ENCODE measurements at regions not wholly inside any gene's neighbourhood (a gene's known extent, or its start where the extent isn't known, plus 50 kb on each side); places are given as distances from the start of the nearest gene placed in this dataset.

DNA sequence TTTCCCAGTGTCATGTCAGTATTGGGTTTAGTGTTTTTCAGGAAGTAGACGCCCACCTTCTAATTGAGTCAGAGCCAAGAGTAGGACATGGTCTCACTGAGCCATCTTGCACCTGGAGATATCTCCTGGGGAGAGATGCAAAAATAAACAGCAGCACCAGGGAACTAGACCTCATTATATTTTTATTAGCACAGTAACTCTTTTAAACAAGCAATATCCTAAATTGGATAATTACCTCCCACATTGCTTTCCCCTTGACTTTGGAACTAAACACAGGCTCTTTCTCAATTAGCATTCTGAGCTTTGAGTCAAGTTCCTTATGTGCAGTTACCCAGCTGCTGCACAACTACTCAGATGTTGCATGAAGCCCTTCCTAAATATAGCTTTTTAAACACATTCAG, 175.4 kb downstream of the IBTK start:
- no peak for DNase-seq (ENCODE audit: low spot score)

GRCh38 chr6:82068721-82069120, 178.8 kb downstream of the IBTK start:
- peak; percentile 52 for DNase-seq (ENCODE audit: low spot score)

- DNase-seq (ENCODE audit: low spot score): no peak
Observed at GRCh38 chr6:82066991-82067411, 180.5 kb downstream of the IBTK start.

DNA sequence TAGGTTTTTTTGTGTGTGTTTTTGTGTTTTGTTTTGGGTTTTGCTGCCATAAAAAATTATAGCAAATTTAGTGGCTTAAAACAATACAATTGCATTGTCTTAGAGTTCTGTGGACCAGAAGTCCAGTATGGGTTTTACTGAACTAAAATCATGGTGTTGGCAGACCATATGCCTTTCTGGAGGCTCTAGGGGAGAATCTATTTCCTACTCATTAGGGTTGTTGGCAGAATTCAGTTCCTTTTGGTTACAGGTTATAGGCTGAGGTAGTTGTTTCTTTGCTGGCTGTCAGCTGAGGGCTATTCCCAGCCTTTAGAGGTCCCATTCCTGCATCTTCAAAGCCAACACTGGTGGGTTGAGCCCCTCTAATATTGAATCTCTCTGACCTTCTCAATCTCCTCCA, 181.3 kb downstream of the IBTK start:
- DNase-seq (ENCODE audit: low spot score): no peak

- DNase-seq (ENCODE audit: low spot score): no peak
Observed at GRCh38 chr6:82063574-82063973, 184.0 kb downstream of the IBTK start.

DNA sequence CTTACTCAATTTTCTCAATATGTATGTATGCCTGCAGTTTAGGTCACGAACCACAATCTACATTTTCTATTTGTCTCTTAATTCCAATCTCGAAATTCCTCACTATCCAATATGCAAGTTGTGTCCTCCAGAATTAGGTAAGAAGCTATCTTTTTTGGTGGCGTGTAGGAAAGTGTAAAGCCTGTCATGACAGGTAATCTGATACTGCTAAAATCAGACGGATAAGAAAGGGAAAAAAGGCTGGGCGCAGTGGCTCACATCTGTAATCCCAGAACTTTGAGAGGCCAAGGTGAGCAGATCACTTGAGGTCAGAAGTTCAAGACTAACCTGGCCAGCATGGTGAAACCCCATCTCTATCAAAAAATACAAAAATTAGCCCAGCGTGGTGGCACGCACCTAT, 185.3 kb downstream of the IBTK start:
- no peak for DNase-seq (ENCODE audit: low spot score)

- no peak for DNase-seq (ENCODE audit: low spot score)
Observed at GRCh38 chr6:82057846-82058554, 189.5 kb downstream of the IBTK start.

DNA sequence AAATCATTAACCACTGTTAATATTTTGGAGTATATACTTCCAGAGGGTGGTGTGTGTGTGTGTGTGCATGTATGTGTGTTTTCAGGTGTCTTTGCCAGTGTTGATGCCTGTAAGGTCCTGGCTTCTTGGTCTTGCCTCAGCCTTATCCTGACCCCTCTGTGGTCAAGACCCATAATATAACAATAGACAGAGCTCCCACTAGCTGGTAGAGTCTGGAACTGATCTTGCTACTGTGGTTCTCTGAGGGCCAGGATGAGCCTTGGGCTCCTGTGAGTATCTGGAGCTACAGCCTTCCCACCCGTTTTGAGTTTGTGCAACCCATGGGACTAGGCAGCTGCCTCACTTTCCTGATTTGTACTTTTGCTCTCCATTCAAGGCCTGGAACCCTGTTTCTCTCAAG, 191.0 kb downstream of the IBTK start:
- no peak for DNase-seq (ENCODE audit: low spot score)

DNA sequence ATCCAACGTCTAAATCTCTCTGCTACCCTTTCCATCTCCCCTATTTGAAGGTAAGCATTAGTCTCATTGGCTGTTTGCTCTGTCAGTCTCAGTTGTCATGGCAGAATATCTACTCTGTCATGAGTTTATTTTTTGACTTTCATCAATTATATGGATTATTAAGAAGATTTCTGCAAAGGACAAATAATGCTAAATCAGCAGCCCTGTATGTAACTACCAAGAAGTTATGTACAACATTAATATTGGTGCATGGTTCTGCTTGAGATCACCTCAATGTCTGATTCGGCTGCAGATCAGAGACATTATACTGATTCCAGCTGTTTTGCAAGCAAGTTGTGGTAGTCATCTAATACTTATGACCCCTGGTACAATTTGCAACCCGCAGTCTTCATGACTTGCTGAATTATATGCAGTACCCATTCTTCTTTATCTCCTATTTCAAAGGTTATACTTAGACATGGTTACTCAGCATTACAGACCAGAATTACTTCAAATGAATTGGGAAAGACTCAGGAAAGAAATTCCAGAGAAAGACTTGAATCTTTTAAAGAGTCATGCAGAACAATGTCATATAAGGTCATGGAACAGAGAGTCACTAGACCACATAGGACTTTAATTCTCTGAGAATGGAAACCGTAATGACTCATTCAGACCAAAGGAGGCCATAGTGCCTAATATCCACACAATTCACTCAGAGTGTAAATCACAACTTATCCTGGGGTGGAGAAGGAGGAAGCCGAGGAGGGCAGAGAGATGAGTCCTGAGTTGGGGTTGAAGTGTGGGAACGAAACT, 201.4 kb downstream of the IBTK start:
- DNase-seq (ENCODE audit: low spot score): no peak

DNA sequence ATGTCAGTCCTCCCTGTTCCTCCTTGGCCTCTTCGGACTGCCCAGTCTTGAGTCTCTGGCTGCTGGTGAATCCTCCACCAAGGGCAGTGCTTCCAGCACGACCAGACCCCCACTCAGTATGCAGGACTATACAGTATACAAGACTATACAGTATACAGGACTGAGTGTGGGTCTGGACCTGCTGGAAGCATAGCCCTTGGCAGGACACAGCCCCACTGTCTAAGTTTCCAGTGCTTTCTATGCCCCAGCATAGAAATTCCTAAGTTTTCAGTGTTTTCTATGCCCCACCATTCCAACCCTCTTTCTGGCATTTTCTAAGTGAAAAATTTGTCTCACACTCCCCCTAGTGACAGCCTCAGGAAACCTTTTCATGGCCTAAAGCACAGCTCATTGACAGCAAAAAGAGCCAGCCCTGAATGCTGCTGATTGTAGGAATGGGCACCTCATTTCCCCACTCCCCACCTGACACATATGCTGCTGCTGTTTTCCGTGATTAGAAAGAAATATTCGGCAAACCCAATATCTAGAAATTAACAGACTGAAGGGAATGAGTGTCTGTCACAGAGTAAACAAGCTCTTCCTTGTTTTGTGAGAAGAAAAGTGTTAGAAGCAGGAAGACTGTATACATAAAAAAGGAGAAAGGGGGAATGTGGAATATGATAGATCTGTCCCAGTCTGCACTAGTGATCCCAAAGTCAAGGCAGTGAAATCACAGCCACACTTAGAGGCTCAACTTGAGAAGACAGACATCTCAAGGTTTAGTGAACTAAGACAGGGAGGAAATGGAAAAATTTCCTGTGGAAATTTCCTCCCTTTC, 206.9 kb downstream of the IBTK start:
- DNase-seq (ENCODE audit: low spot score): peak; percentile 48

GRCh38 chr6:82038631-82039030, 208.9 kb downstream of the IBTK start:
- no peak for DNase-seq (ENCODE audit: low spot score)

DNA sequence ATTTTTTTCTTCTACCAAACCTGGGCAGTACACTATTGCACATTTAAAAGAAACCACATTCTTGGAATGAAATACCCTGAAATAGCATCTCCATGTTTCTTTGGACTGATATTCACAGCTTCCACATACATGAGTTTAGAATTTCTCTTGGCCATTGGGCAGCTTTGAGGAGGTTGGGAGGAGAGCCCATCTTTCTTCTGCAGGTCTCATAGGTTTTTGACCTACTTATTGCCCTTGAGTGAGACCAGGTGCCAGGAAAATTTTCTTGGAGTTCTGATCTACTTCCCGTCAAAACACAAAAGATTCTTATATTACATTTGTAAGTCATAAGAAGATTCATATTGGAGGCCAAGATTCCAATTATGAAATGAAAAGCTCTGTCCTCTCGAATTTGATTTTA, 212.0 kb downstream of the IBTK start:
- DNase-seq (ENCODE audit: low spot score): no peak

- DNase-seq (ENCODE audit: low spot score): no peak
Observed at GRCh38 chr6:82033631-82034211, 213.8 kb downstream of the IBTK start.

DNA sequence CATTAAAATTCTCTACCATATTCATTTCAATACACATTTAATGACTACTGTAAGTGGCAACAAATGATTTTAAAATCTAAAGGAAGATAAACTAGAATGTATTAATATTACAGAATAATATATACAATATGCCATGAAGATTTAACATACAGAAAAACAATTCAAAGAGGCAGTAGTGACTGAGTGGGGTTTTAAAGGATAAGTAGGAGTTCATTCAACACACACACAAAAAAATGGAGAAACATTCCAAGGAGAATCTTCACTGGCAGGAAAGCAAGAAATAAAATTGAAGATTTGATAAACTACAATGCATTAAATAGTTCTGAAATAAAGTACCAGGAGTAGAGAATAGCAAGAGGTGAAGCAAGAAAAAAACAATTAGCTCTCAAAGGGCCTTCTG, 215.1 kb downstream of the IBTK start:
- DNase-seq (ENCODE audit: low spot score): no peak

- DNase-seq (ENCODE audit: low spot score): no peak
Observed at GRCh38 chr6:82030761-82031503, 216.6 kb downstream of the IBTK start.

- DNase-seq (ENCODE audit: low spot score): no peak
Observed at GRCh38 chr6:82030301-82030700, 217.2 kb downstream of the IBTK start.

GRCh38 chr6:82025271-82025670, 222.3 kb downstream of the IBTK start:
- no peak for DNase-seq (ENCODE audit: low spot score)

GRCh38 chr6:82022614-82023129, 224.9 kb downstream of the IBTK start:
- no peak for DNase-seq (ENCODE audit: low spot score)

- DNase-seq (ENCODE audit: low spot score): no peak
Observed at GRCh38 chr6:82017773-82018172, 229.8 kb downstream of the IBTK start.

DNA sequence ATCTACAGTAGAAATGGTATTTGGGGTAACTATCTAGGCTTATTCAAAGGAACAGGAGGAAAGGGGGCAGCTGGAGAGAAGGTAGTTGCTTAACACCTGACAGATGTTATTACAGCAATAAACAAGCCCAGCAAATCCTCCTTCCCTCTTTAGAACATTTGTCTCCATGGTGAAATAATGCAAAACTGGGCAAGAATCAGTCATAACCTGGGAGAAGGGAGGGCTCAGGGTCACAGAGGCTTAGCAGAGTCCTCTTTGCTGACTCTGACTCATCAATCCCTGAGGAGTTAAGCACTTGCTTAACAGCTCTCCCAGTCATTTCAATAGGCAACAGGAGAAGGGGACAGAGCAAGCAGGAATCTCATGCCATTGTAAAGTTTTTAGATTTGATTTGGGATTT, 230.3 kb downstream of the IBTK start:
- peak; percentile 49 for DNase-seq (ENCODE audit: low spot score)

DNA sequence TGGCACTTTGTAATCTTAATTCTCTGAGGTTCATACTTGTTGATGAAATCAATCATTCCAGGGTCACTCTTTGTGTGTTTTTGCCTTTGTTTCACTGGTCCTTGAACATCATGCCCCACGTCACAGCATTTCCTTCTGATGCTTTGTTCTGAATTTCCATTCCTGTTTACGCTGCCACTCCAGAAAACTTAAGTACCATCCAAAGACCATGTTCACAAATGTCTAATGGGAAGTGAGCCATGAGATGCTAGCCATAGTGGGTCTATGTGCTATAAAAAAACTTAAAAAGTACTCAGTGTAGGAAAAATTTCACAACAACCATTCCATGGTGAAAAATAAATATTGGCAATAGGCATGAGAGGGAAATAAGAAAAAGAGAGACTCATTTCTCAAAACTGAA, 232.0 kb downstream of the IBTK start:
- no peak for DNase-seq (ENCODE audit: low spot score)
